ENCODE measurements at regions not wholly inside any gene's neighbourhood (a gene's known extent, or its start where the extent isn't known, plus 50 kb on each side); places are given as distances from the start of the nearest gene placed in this dataset.
A peak's percentile ranks its signal among the peaks of the same experiment; 100 is the strongest.

DNA sequence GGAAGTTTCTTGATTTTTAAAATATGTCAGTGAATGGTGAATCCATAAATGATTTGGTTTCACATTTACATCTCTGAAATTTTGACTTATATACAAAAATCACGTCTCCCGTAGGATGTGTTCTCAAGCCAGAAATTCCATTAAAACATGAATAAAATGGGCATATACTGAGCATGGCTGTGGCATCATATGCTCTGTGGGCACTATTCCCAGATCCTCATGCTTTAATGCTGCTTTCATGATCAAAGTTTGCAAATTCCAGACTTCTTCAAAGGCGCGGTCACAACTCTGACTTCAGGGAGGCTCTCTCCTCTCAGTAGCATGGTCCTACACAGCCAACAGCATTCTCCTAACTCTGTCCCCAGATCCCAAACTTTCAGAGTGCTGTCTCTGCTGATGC, 723.2 kb downstream of the TAF11L14 start:
- H3K27ac Mint-ChIP-seq (ENCODE audit: unreplicated experiment), result no peak overlapping the region
- H3K4me3 Mint-ChIP-seq (ENCODE audit: unreplicated experiment), result no peak overlapping the region
- no peaks in the 10 kb centered on the region for H3K4me1 Mint-ChIP-seq (ENCODE audit: low read depth, unreplicated experiment)
- H3K9me3 Mint-ChIP-seq (ENCODE audit: unreplicated experiment), result no peaks in the 10 kb centered on the region
- no peaks in the 10 kb centered on the region for H3K36me3 Mint-ChIP-seq (ENCODE audit: unreplicated experiment)
- H3K27me3 Mint-ChIP-seq (ENCODE audit: unreplicated experiment), result no peaks in the 10 kb centered on the region
- TF ChIP-seq, protein P1, sequence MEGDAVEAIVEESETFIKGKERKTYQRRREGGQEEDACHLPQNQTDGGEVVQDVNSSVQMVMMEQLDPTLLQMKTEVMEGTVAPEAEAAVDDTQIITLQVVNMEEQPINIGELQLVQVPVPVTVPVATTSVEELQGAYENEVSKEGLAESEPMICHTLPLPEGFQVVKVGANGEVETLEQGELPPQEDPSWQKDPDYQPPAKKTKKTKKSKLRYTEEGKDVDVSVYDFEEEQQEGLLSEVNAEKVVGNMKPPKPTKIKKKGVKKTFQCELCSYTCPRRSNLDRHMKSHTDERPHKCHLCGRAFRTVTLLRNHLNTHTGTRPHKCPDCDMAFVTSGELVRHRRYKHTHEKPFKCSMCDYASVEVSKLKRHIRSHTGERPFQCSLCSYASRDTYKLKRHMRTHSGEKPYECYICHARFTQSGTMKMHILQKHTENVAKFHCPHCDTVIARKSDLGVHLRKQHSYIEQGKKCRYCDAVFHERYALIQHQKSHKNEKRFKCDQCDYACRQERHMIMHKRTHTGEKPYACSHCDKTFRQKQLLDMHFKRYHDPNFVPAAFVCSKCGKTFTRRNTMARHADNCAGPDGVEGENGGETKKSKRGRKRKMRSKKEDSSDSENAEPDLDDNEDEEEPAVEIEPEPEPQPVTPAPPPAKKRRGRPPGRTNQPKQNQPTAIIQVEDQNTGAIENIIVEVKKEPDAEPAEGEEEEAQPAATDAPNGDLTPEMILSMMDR (IDR thresholded peaks at IDR 0.05; ENCODE audit: partially characterized antibody, unreplicated experiment), result no peak
- no peak for DNase-seq

DNA sequence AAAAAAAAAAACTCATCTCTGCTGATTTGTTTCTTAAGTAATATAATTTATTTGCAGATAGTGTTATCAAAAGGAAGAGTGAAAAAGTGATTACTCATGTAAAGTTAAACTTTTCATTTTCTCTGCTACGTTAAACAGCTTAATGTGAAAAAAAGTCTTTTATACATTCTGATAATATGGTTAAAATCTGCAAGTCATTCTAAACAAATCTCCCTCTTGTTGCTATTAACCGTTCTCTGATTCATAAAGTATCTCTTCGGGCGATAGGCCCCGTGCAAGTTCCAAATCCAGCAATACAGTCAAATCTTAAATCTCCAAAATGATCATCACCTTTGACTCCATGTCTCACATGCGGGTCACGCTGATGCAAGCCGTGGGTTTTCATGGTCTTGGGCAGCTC, 732.0 kb downstream of the TAF11L14 start:
- DNase-seq, result no peak
- Mint-ChIP-seq H3K9me3 (ENCODE audit: unreplicated experiment) (peaks cover 2% of the 10 kb centered on the region), H3K36me3 (ENCODE audit: unreplicated experiment) (no peaks in the 10 kb centered on the region), H3K27ac (ENCODE audit: unreplicated experiment) (no peak overlapping the region), H3K4me3 (ENCODE audit: unreplicated experiment) (no peak overlapping the region), H3K4me1 (ENCODE audit: low read depth, unreplicated experiment) (peaks cover 10% of the 10 kb centered on the region), H3K27me3 (ENCODE audit: unreplicated experiment) (no peaks in the 10 kb centered on the region)
- TF ChIP-seq, protein P1 (IDR thresholded peaks at IDR 0.05; ENCODE audit: partially characterized antibody, unreplicated experiment), result no peak

DNA sequence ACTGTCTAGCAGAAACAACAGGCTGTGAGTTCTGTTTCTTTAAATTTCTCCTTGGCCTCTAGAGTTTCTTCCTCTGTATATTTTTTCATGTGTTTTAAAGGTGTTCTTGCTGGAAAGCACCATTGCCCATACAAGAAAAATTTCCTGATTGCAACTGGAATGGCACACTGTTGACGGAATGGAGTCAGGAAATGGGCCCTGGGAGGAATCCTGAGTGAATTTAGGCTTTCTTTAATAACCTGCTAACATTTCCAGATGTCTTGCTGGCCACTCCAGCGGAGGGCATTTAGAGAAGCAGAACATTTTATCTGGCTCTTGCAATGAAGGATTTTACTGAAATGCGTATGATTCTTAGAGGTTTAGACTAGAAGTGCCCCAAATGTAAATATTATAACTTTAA, 736.3 kb downstream of the TAF11L14 start:
- H3K9me3 Mint-ChIP-seq (ENCODE audit: unreplicated experiment), result peaks cover 2% of the 10 kb centered on the region
- H3K27ac Mint-ChIP-seq (ENCODE audit: unreplicated experiment), result no peak overlapping the region
- H3K27me3 Mint-ChIP-seq (ENCODE audit: unreplicated experiment), result peaks cover 3% of the 10 kb centered on the region
- no peak for DNase-seq
- H3K4me1 Mint-ChIP-seq (ENCODE audit: low read depth, unreplicated experiment), result peaks cover 5% of the 10 kb centered on the region
- H3K36me3 Mint-ChIP-seq (ENCODE audit: unreplicated experiment), result no peaks in the 10 kb centered on the region
- H3K4me3 Mint-ChIP-seq (ENCODE audit: unreplicated experiment), result no peak overlapping the region
- TF ChIP-seq, protein P1 (IDR thresholded peaks at IDR 0.05; ENCODE audit: partially characterized antibody, unreplicated experiment), result no peak

DNA sequence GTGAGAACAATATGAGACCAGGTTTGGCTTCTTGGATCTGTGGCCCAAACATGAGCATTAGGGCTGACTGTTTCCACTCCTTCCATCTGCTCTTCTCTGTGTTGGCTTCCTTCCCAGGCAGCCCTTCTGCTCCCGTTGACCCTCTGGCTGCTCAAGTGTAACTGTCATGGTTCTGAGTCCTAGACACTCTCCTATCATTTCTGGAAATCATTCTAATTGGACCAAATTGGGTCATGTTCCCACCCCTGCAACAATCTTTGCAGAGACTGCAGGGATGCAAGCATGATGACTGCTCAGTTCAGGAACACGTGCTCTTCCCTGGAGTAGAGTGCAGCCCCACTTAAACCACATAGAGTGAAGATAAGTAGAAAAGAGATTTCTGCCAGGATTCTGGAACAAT, 741.4 kb downstream of the TAF11L14 start:
- TF ChIP-seq, protein P1 (IDR thresholded peaks at IDR 0.05; ENCODE audit: partially characterized antibody, unreplicated experiment), result no peak
- DNase-seq, result no peak
- Mint-ChIP-seq H3K27me3 (ENCODE audit: unreplicated experiment) (peaks cover 3% of the 10 kb centered on the region), H3K4me1 (ENCODE audit: low read depth, unreplicated experiment) (peaks cover 4% of the 10 kb centered on the region), H3K4me3 (ENCODE audit: unreplicated experiment) (no peak overlapping the region), H3K27ac (ENCODE audit: unreplicated experiment) (peak overlapping the region; percentile 45), H3K36me3 (ENCODE audit: unreplicated experiment) (no peaks in the 10 kb centered on the region), H3K9me3 (ENCODE audit: unreplicated experiment) (no peaks in the 10 kb centered on the region)

DNA sequence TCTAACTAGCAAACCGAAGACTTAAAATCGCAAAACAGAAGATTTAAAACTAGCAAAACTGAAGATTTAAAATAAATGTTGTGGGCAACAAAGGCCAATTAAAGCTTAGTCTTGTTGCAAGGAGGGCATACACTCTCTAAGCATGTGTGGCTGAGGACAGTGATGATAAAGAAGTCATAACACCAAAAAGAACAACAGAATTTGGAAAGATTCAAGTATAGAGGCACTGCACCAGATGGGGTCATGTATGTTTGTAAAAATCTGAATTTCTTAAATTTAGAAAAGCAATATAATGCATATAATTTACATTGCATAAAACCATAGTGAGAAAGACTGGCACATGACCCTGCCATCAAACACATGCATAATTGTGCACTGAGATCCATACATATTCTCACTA, 743.8 kb downstream of the TAF11L14 start:
- Mint-ChIP-seq H3K27ac (ENCODE audit: unreplicated experiment) (no peak overlapping the region), H3K4me3 (ENCODE audit: unreplicated experiment) (no peak overlapping the region), H3K27me3 (ENCODE audit: unreplicated experiment) (peaks cover 3% of the 10 kb centered on the region), H3K36me3 (ENCODE audit: unreplicated experiment) (no peaks in the 10 kb centered on the region), H3K9me3 (ENCODE audit: unreplicated experiment) (no peaks in the 10 kb centered on the region), H3K4me1 (ENCODE audit: low read depth, unreplicated experiment) (peaks cover 4% of the 10 kb centered on the region)
- TF ChIP-seq, protein P1 (IDR thresholded peaks at IDR 0.05; ENCODE audit: partially characterized antibody, unreplicated experiment), result no peak
- DNase-seq, result no peak

Data from glutamatergic neuron (in vitro differentiated cells).